ENCODE measurements at regions not wholly inside any gene's neighbourhood (a gene's known extent, or its start where the extent isn't known, plus 50 kb on each side); places are given as distances from the start of the nearest gene placed in this dataset.

- Histone ChIP-seq H3K4me1 (replicated peaks; ENCODE audit: insufficient read depth) (no peaks in the 10 kb centered on the region), H3F3A (ENCODE audit: insufficient read depth, low read depth) (no peaks in the 10 kb centered on the region), H3K79me2 (ENCODE audit: low read depth) (no peaks in the 10 kb centered on the region), H3K36me3 (ENCODE audit: low read depth) (no peaks in the 10 kb centered on the region), H3K9me3 (ENCODE audit: insufficient read depth, low read depth) (no peaks in the 10 kb centered on the region), H4K20me1 (ENCODE audit: insufficient read depth) (0 out of 2 replicates have a peak, but pooled peaks cover 5% of the 10 kb centered on the region), H3K27ac (no peak overlapping the region), H3K4me2 (no peak overlapping the region), H2AFZ (no peak overlapping the region), H3K4me3 (no peak overlapping the region), H3K27me3 (ENCODE audit: insufficient read depth, low read depth) (peaks cover 75% of the 10 kb centered on the region), H3K9me2 (ENCODE audit: insufficient read depth) (no peaks in the 10 kb centered on the region)
- ChIA-PET POLR2A (ENCODE audit: unreplicated experiment) (no interaction called here), CTCF (no interaction called here)
- DNase-seq, result no peak
- TF ChIP-seq, protein P1, sequence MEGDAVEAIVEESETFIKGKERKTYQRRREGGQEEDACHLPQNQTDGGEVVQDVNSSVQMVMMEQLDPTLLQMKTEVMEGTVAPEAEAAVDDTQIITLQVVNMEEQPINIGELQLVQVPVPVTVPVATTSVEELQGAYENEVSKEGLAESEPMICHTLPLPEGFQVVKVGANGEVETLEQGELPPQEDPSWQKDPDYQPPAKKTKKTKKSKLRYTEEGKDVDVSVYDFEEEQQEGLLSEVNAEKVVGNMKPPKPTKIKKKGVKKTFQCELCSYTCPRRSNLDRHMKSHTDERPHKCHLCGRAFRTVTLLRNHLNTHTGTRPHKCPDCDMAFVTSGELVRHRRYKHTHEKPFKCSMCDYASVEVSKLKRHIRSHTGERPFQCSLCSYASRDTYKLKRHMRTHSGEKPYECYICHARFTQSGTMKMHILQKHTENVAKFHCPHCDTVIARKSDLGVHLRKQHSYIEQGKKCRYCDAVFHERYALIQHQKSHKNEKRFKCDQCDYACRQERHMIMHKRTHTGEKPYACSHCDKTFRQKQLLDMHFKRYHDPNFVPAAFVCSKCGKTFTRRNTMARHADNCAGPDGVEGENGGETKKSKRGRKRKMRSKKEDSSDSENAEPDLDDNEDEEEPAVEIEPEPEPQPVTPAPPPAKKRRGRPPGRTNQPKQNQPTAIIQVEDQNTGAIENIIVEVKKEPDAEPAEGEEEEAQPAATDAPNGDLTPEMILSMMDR (conservative IDR thresholded peaks at IDR 0.05), result no peak
- no peak for TF ChIP-seq EZH2 (IDR thresholded peaks at IDR 0.05; ENCODE audit: low read depth)
- BruUV-seq (replicated peaks), result no TSS peak
- intact Hi-C loops (cut with micrococcal nuclease; ENCODE audit: unreplicated experiment), result no loop called here
These were observed 403.6 kb upstream of the IRX2 start for GRCh38 chr5:3155046-3155445.

DNA sequence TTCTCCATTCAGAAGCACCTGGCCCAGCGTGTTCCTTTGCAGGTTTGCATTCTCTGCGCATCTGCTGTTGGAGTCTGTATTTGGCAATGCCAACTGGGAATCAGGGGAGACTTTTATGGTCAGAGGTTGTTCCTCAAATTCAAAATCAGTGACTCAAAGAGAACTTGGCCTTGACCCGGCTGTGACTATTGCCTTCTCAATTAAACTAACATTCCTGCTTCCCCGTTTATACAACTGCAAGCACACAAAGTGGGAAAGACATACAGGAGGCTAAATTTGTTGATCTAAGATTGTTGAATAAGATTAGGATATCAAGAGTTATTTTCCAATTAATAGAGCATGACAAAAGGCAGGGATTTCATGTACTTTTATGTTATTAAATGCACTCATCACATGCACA is 402.4 kb upstream of the IRX2 start:
- intact Hi-C loops (cut with micrococcal nuclease; ENCODE audit: unreplicated experiment), result no loop called here
- Histone ChIP-seq H3K79me2 (ENCODE audit: low read depth) (no peaks in the 10 kb centered on the region), H3K36me3 (ENCODE audit: low read depth) (no peaks in the 10 kb centered on the region), H3K4me2 (no peak overlapping the region), H3K9me3 (ENCODE audit: insufficient read depth, low read depth) (no peaks in the 10 kb centered on the region), H3F3A (ENCODE audit: insufficient read depth, low read depth) (no peaks in the 10 kb centered on the region), H3K27ac (no peak overlapping the region), H4K20me1 (ENCODE audit: insufficient read depth) (0 out of 2 replicates have a peak, but pooled peaks cover 5% of the 10 kb centered on the region), H3K27me3 (ENCODE audit: insufficient read depth, low read depth) (peaks cover 85% of the 10 kb centered on the region), H3K4me3 (no peak overlapping the region), H2AFZ (no peak overlapping the region), H3K9me2 (ENCODE audit: insufficient read depth) (no peaks in the 10 kb centered on the region), H3K4me1 (replicated peaks; ENCODE audit: insufficient read depth) (no peaks in the 10 kb centered on the region)
- DNase-seq, result no peak
- CTCF ChIA-PET, result no interaction called here
- no peak for TF ChIP-seq EZH2 (IDR thresholded peaks at IDR 0.05; ENCODE audit: low read depth)
- TF ChIP-seq, protein P1 (conservative IDR thresholded peaks at IDR 0.05), result no peak
- POLR2A ChIA-PET (ENCODE audit: unreplicated experiment), result no interaction called here
- no TSS peak for BruUV-seq (replicated peaks)

DNA sequence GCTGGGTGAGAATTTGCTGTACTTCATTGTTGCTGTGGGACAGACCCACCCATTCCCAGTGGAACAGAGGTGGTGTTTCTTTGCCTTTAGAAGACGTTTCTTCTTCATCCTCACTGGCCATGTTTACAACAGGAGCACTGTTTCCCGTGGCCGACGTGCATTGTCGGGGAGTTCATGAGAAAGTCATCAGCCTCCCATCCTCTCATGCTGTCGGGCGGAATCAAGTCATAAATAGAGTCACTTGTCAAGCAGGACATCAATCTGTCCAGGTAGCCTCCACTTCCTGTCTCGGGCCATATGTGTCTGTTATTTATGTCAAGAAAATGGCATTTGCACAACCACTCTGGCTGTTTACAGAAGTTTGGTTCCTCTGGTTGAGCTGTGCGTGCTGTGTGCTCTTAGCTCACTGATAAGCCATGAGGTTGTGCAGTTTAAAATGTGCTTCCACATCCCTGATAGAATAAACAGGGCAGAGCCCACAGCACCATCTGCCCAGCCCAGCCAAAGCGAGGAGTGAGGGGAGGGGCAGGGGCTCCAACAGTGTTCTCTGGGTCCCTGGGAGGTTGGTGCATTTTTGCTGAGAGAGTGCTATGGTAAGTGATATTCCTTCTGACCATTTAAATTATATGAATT is 401.9 kb upstream of the IRX2 start:
- CTCF ChIA-PET, result no interaction called here
- intact Hi-C loops (cut with micrococcal nuclease; ENCODE audit: unreplicated experiment), result no loop called here

More for the DNA sequence above, 401.9 kb upstream of the IRX2 start:
- H3K9me3 ChIP-seq (ENCODE audit: insufficient read depth, low read depth), result no peaks in the 10 kb centered on the region
- no peak for DNase-seq
- H3K27ac ChIP-seq, result no peak overlapping the region
- POLR2A ChIA-PET (ENCODE audit: unreplicated experiment), result no interaction called here
- H4K20me1 ChIP-seq (ENCODE audit: insufficient read depth), result 0 out of 2 replicates have a peak, but pooled peaks cover 5% of the 10 kb centered on the region
- TF ChIP-seq EZH2 (IDR thresholded peaks at IDR 0.05; ENCODE audit: low read depth), result peak; percentile 83; the same call in 1 of the 2 replicates
- TF ChIP-seq, protein P1 (conservative IDR thresholded peaks at IDR 0.05), result no peak
- H3K4me2 ChIP-seq, result no peak overlapping the region
- H3K79me2 ChIP-seq (ENCODE audit: low read depth), result no peaks in the 10 kb centered on the region
- BruUV-seq (replicated peaks), result no TSS peak
- no peaks in the 10 kb centered on the region for H3K4me1 ChIP-seq (replicated peaks; ENCODE audit: insufficient read depth)
- no peak overlapping the region for H2AFZ ChIP-seq
- H3F3A ChIP-seq (ENCODE audit: insufficient read depth, low read depth), result no peaks in the 10 kb centered on the region
- H3K36me3 ChIP-seq (ENCODE audit: low read depth), result no peaks in the 10 kb centered on the region
- no peaks in the 10 kb centered on the region for H3K9me2 ChIP-seq (ENCODE audit: insufficient read depth)
- H3K4me3 ChIP-seq, result no peak overlapping the region
- H3K27me3 ChIP-seq (ENCODE audit: insufficient read depth, low read depth), result peaks cover 91% of the 10 kb centered on the region
